Sigmoid colon (tissue), 6 donors: ENCODE measurements at regions not wholly inside any gene's neighbourhood (a gene's known extent, or its start where the extent isn't known, plus 50 kb on each side); places are given as distances from the start of the nearest gene placed in this dataset.

Experiments used
- DNase-seq: peaks from one replicate; pipeline ENCODE4 v3.0.0-alpha.2; 2019
- H3K27ac ChIP-seq, 4 donors: fragments of 200-600 bp; sonication (generic); one replicate each; pipeline ENCODE4 v1.5.1; 2016 to 2019; ENCODE audit warnings: mild to moderate bottlenecking in 1 of 4
- H3K27me3 ChIP-seq, 3 donors: fragments of 200-600 bp; sonication (generic); one replicate each; pipeline ENCODE4 v1.5.1; 2019; ENCODE audit warnings: mild to moderate bottlenecking in 1 of 3
- H3K36me3 ChIP-seq, 4 donors: fragments of 200-600 bp; sonication (generic); one replicate each; pipeline ENCODE4 v1.5.1; 2016 to 2019
- H3K4me1 ChIP-seq, 4 donors: fragments of 200-600 bp; sonication (generic); one replicate each; pipeline ENCODE4 v1.5.1; 2017 to 2019
- H3K4me3 ChIP-seq, 4 donors: fragments of 200-600 bp; sonication (generic); one replicate each; pipeline ENCODE4 v1.5.1; 2017 to 2019; ENCODE audit warnings: mild to moderate bottlenecking in 2 of 4, moderate library complexity in 1 of 4
- H3K9me3 ChIP-seq, 4 donors: fragments of 200-600 bp in 3 of 4; sonication (generic) in 3 of 4; one replicate each; pipeline versions ENCODE4 v1.5.1 to v1.6.1; 2013 to 2019
- EP300 ChIP-seq, 4 donors: sonication (generic); formaldehyde crosslinking; IDR thresholded peaks; one replicate each; pipeline ENCODE4 v1.6.1; 2017; ENCODE audit warnings: antibody characterized with exemption in 4 of 4
- POLR2A ChIP-seq, 2 donors: fragments of 450-650 bp; IDR thresholded peaks; one replicate each; pipeline ENCODE4 v1.6.1; 2016; ENCODE audit warnings: antibody characterized with exemption in 2 of 2, mild to moderate bottlenecking in 2 of 2, moderate library complexity in 2 of 2
- POLR2AphosphoS5 ChIP-seq, 4 donors: sonication (generic); formaldehyde crosslinking; IDR thresholded peaks; one replicate each; pipeline ENCODE4 v1.6.1; 2017; ENCODE audit warnings: antibody characterized with exemption in 4 of 4
- WGBS, 2 donors: extraction: QIAGEN DNeasy Blood & Tissue Kit; methylation state at CpG; one replicate each; pipeline ENCODE4 v1.1.7; 2013; 5-methylcytosine and 5-hydroxymethylcytosine counted together
- intact Hi-C: fragments of 100-400 bp; cut with DNase I; formaldehyde crosslinking; loops from one replicate; pipeline ENCODE4 v1.15.1; 2023
- TF ChIP-seq, protein P1 (sequence below), 4 experiments: fragments of 450-650 bp in 3 of 4; fragments of 200-600 bp in 1 of 4; IDR thresholded peaks; one replicate each; pipeline ENCODE4 v1.5.1; 2016 to 2019; ENCODE audit warnings: antibody characterized with exemption in 4 of 4, mild to moderate bottlenecking in 3 of 4, moderate library complexity in 2 of 4
- donor health status: healthy with polysubstance abuse.
- donor health status: healthy.

DNA sequence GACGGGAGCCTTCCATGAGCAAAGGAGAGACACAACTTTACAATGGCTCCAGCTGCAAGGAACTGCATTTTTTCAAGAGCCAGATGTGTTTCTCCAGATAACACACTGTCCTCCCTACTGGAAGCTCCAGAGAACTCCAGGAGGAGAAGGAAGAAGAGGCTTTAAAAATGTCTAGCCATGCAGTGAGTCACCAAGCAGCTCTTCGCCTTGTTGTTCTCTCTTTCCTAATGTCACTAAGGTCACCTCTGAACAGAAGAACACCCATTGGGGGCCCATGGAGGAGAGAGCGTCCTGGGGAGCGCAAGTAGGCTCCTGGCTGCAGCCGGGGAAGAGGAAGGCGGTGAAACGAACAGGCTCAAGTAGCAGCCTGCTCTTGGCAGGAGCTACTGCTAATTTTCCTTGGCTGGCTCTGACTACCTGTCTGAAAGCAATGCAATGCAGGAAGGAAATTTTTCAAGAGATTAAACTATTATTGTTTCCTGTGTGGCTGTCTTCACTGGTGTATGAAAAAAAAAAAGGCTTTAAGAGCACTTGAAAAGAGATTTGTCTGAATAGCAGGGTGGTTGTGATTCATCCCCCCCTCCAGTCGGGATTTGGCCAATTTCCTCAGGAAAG lies 321.9 kb downstream of the SETD4 start:
- H3K9me3 ChIP-seq, result peaks cover 0 to 4% (median 4%) of the 10 kb centered on the region in 4 donors
- no peak overlapping the region for H3K4me3 ChIP-seq
- no peak for DNase-seq
- no peaks in the 10 kb centered on the region for H3K36me3 ChIP-seq
- H3K27ac ChIP-seq, result peak overlapping the region in 1 of 4 donors; percentile 31
- TF ChIP-seq POLR2A (IDR thresholded peaks at IDR 0.05) (no peak), POLR2AphosphoS5 (IDR thresholded peaks at IDR 0.05) (no peak), EP300 (IDR thresholded peaks at IDR 0.05) (no peak)
- TF ChIP-seq, protein P1, sequence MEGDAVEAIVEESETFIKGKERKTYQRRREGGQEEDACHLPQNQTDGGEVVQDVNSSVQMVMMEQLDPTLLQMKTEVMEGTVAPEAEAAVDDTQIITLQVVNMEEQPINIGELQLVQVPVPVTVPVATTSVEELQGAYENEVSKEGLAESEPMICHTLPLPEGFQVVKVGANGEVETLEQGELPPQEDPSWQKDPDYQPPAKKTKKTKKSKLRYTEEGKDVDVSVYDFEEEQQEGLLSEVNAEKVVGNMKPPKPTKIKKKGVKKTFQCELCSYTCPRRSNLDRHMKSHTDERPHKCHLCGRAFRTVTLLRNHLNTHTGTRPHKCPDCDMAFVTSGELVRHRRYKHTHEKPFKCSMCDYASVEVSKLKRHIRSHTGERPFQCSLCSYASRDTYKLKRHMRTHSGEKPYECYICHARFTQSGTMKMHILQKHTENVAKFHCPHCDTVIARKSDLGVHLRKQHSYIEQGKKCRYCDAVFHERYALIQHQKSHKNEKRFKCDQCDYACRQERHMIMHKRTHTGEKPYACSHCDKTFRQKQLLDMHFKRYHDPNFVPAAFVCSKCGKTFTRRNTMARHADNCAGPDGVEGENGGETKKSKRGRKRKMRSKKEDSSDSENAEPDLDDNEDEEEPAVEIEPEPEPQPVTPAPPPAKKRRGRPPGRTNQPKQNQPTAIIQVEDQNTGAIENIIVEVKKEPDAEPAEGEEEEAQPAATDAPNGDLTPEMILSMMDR (IDR thresholded peaks at IDR 0.05), result no peak
- 63 to 81% methylated on average over 8 of the region's 8 CpGs for WGBS, 2 donors
- H3K4me1 ChIP-seq, result no peaks in the 10 kb centered on the region
- intact Hi-C loops, result no loop called here
- H3K27me3 ChIP-seq, result no peaks in the 10 kb centered on the region

DNA sequence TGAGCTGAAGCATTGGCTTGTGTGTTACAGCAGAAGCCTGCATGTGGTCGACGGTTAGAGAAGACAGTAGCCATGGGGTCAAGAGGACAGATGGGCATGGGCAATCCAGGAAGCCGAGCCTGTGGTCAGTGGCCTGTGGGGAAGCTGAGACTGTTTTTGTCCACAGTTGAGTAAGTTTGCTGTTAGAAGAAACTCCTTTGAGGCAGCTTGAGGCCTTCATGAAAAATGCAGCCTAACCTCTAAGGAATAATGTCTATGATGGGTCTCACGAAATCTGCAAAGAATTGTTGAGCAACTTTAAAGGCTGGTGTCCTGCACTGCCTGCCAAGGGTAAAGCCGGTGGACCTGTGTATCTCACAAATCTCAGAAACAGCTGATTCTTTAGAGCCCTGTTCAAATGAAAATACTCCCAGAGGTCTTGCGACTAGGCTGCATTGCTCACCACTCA lies 322.4 kb downstream of the SETD4 start:
- no peak for TF ChIP-seq POLR2AphosphoS5 (IDR thresholded peaks at IDR 0.05)
- peak; percentile 63 for DNase-seq
- intact Hi-C loops, result no loop called here

DNA sequence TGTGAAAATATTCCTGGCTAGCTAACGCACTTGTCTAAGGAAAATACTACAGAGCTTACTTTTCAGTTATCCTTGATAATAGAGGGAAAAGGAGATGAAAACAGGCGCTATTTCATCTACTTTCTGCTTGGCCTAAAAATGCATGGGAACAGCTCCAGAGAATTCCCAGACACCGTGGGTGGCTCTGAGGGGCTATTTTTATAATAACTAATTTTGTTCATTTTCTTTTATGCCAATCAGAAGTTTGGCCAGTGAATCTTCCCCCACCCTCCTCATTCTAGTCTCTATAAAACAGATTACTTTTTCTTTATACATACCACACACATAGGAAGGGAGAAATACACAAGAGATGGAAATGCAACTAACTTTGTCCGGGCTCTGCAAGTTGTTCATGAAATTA lies 322.9 kb downstream of the SETD4 start:
- WGBS, 2 donors, result 80 to 82% methylated on average over 4 of the region's 4 CpGs
- peaks cover 0 to 4% (median 4%) of the 10 kb centered on the region in 4 donors for H3K9me3 ChIP-seq
- DNase-seq, result no peak
- H3K36me3 ChIP-seq, result no peaks in the 10 kb centered on the region
- no peaks in the 10 kb centered on the region for H3K27me3 ChIP-seq
- peak overlapping the region in 1 of 4 donors; percentile 31 for H3K27ac ChIP-seq
- H3K4me3 ChIP-seq, result no peak overlapping the region
- intact Hi-C loops, result no loop called here
- no peaks in the 10 kb centered on the region for H3K4me1 ChIP-seq
- TF ChIP-seq POLR2AphosphoS5 (IDR thresholded peaks at IDR 0.05) (no peak), EP300 (IDR thresholded peaks at IDR 0.05) (no peak), POLR2A (IDR thresholded peaks at IDR 0.05) (no peak)
- TF ChIP-seq, protein P1 (IDR thresholded peaks at IDR 0.05), result no peak

More for the DNA sequence above, 322.4 kb downstream of the SETD4 start:
- Histone ChIP-seq H3K9me3 (peaks cover 0 to 4% (median 4%) of the 10 kb centered on the region in 4 donors), H3K27ac (peak overlapping the region in 1 of 4 donors; percentile 31), H3K36me3 (no peaks in the 10 kb centered on the region), H3K4me1 (no peaks in the 10 kb centered on the region), H3K4me3 (no peak overlapping the region), H3K27me3 (no peaks in the 10 kb centered on the region)
- 64 to 80% methylated on average over 6 of the region's 6 CpGs for WGBS, 2 donors

DNA sequence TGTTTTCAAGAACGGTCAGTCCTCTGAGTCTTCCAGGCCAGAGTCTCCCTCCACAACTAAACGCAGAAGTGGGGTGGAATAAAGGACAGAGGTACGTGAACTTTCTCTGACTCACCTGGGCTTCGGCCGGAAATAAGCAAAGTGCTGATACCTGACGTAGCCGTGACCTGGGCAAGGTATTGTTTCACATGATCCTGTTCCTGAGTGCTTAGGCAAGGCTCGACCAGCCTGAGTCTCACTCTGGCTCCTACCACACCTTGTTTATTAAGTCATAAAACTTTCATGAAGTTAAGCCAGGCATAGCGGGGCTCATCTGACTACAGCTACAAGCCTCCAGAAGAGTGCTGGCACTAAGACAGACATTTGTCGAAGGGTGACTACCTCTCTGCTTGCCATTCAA lies 327.5 kb downstream of the SETD4 start:
- Histone ChIP-seq H3K4me3 (no peak overlapping the region), H3K9me3 (no peaks in the 10 kb centered on the region), H3K36me3 (no peaks in the 10 kb centered on the region), H3K27me3 (peaks cover 0 to 7% (median 0%) of the 10 kb centered on the region in 3 donors), H3K4me1 (no peaks in the 10 kb centered on the region), H3K27ac (no peak overlapping the region)
- TF ChIP-seq, protein P1 (IDR thresholded peaks at IDR 0.05), result no peak
- TF ChIP-seq POLR2AphosphoS5 (IDR thresholded peaks at IDR 0.05), result no peak
- TF ChIP-seq POLR2A (IDR thresholded peaks at IDR 0.05), result no peak
- no peak for TF ChIP-seq EP300 (IDR thresholded peaks at IDR 0.05)
- intact Hi-C loops, result no loop called here
- WGBS, 2 donors, result 31 to 66% methylated on average over 10 of the region's 10 CpGs
- no peak for DNase-seq

DNA sequence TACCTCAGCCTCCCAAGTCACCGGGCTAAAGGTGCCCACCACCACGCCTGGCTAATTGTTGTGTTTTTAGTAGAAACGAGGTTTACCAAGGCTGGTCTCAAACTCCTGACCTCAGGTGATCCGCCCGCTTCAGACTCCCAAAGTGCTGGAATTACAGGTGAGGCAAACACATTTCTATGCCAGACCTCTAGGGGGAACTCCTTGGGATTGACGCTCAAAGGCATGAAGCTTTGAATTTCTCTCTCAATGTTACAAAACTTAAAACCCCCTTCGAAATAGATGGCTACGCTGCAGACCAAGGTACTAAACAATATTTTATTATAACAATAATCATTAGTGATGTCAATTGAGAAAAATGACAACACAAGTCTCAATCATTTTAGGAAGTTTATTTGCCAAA lies 330.0 kb downstream of the SETD4 start:
- Histone ChIP-seq H3K4me1 (no peaks in the 10 kb centered on the region), H3K36me3 (no peaks in the 10 kb centered on the region), H3K9me3 (no peaks in the 10 kb centered on the region), H3K27ac (no peak overlapping the region), H3K27me3 (peaks cover 0 to 18% (median 0%) of the 10 kb centered on the region in 3 donors), H3K4me3 (no peak overlapping the region)
- TF ChIP-seq POLR2A (IDR thresholded peaks at IDR 0.05), result no peak
- TF ChIP-seq, protein P1 (IDR thresholded peaks at IDR 0.05), result no peak
- no peak for TF ChIP-seq EP300 (IDR thresholded peaks at IDR 0.05)
- no peak for TF ChIP-seq POLR2AphosphoS5 (IDR thresholded peaks at IDR 0.05)
- WGBS, 2 donors, result 79 to 89% methylated on average over 8 of the region's 8 CpGs
- intact Hi-C loops, result no loop called here
- DNase-seq, result no peak
